ENCODE measurements at regions not wholly inside any gene's neighbourhood (a gene's known extent, or its start where the extent isn't known, plus 50 kb on each side); places are given as distances from the start of the nearest gene placed in this dataset.

GRCh38 chr6:163782436-163783003, 368.0 kb downstream of the QKI start:
- H3K4me2 ChIP-seq (ENCODE audit: low read depth, low read length), result no peak overlapping the region
- H3K9me3 ChIP-seq (replicated peaks; ENCODE audit: insufficient read depth, low read length), result no peaks in the 10 kb centered on the region
- no peak overlapping the region for H3K4me3 ChIP-seq (ENCODE audit: low read length)
- H3K4me1 ChIP-seq (ENCODE audit: low read length), result no peaks in the 10 kb centered on the region
- H3K36me3 ChIP-seq (replicated peaks; ENCODE audit: insufficient read depth, low read length), result no peaks in the 10 kb centered on the region
- no peaks in the 10 kb centered on the region for H3F3A ChIP-seq (ENCODE audit: insufficient read depth, low read length)
- no peaks in the 10 kb centered on the region for H3K79me2 ChIP-seq (ENCODE audit: low read length)
- H2AFZ ChIP-seq (ENCODE audit: low read length), result no peak overlapping the region
- DNase-seq, result no peak
- no peak overlapping the region for H3K9ac ChIP-seq (ENCODE audit: low read length)
- no peaks in the 10 kb centered on the region for H3K9me2 ChIP-seq (replicated peaks; ENCODE audit: insufficient read depth, low read length)
- no peak for TF ChIP-seq CTCF (IDR thresholded peaks at IDR 0.05; ENCODE audit: low read length)
- no peak for TF ChIP-seq EZH2 (optimal IDR thresholded peaks at IDR 0.05; ENCODE audit: low read depth, low read length)
- TF ChIP-seq EZH2phosphoT487 (IDR thresholded peaks at IDR 0.05; ENCODE audit: low read length), result no peak
- H4K20me1 ChIP-seq (ENCODE audit: insufficient read depth, low read length), result no peaks in the 10 kb centered on the region
- no peaks in the 10 kb centered on the region for H3K27me3 ChIP-seq (replicated peaks; ENCODE audit: insufficient read depth, low read length)
- no peak overlapping the region for H3K27ac ChIP-seq (ENCODE audit: low read length)

DNA sequence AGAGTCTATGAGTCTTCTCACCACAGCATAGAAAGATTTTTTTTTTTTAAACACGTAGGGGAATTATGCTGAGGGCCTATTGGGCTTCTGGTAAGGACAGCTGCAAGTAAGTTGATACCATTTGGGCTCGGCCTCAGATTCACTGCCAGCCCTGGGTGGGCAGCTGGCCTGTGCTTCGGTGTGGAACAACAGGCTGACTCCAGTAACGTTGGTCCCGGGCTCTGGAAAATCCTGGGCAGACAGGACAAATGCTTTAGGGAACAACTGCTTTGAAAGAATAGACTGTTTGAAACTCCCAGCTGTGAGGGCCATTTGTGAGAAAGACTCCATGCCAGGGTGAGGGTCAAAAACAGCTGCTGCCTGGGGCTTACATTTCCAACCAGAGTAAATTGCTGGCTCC, 366.5 kb downstream of the QKI start:
- Histone ChIP-seq H3F3A (ENCODE audit: insufficient read depth, low read length) (no peaks in the 10 kb centered on the region), H2AFZ (ENCODE audit: low read length) (no peak overlapping the region), H3K9me2 (replicated peaks; ENCODE audit: insufficient read depth, low read length) (no peaks in the 10 kb centered on the region), H4K20me1 (ENCODE audit: insufficient read depth, low read length) (no peaks in the 10 kb centered on the region), H3K9ac (ENCODE audit: low read length) (no peak overlapping the region), H3K27ac (ENCODE audit: low read length) (no peak overlapping the region), H3K79me2 (ENCODE audit: low read length) (no peaks in the 10 kb centered on the region), H3K27me3 (replicated peaks; ENCODE audit: insufficient read depth, low read length) (no peaks in the 10 kb centered on the region), H3K36me3 (replicated peaks; ENCODE audit: insufficient read depth, low read length) (no peaks in the 10 kb centered on the region), H3K4me3 (ENCODE audit: low read length) (no peak overlapping the region), H3K4me1 (ENCODE audit: low read length) (no peaks in the 10 kb centered on the region), H3K9me3 (replicated peaks; ENCODE audit: insufficient read depth, low read length) (no peaks in the 10 kb centered on the region), H3K4me2 (ENCODE audit: low read depth, low read length) (no peak overlapping the region)
- DNase-seq, result no peak
- no peak for TF ChIP-seq CTCF (IDR thresholded peaks at IDR 0.05; ENCODE audit: low read length)
- TF ChIP-seq EZH2phosphoT487 (IDR thresholded peaks at IDR 0.05; ENCODE audit: low read length), result no peak
- TF ChIP-seq EZH2 (optimal IDR thresholded peaks at IDR 0.05; ENCODE audit: low read depth, low read length), result no peak

DNA sequence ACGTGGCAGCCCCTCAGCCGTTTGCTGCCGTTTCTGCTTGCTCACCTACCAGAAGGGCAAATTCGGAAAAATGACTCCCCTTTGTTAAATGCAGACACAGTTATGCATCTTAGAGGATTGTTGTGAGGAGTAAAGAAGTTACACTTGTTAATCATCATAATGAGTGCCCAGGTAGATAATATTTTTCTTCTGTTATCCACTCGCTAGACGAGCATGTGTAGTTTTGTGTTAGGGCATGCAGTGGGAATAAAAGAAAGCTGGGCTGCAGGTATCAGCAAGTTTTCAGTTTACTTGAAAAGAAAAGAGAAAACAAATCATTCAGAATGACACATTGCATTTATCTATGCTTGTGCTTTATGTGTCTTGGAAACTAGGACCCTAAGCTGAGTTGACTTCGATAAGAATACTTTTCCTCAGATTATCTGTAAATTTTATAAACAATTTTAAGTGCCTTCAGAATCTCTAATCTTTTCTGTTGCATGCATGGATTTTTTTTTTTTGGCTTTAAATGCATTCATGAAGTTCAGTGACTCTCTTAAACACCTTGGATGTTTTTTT, 365.3 kb downstream of the QKI start:
- no peak overlapping the region for H3K27ac ChIP-seq (ENCODE audit: low read length)
- no peak for TF ChIP-seq EZH2phosphoT487 (IDR thresholded peaks at IDR 0.05; ENCODE audit: low read length)
- TF ChIP-seq CTCF (IDR thresholded peaks at IDR 0.05; ENCODE audit: low read length), result no peak
- no peak for TF ChIP-seq EZH2 (optimal IDR thresholded peaks at IDR 0.05; ENCODE audit: low read depth, low read length)
- H3K9me2 ChIP-seq (replicated peaks; ENCODE audit: insufficient read depth, low read length), result no peaks in the 10 kb centered on the region
- no peaks in the 10 kb centered on the region for H4K20me1 ChIP-seq (ENCODE audit: insufficient read depth, low read length)
- H3K4me3 ChIP-seq (ENCODE audit: low read length), result no peak overlapping the region
- no peaks in the 10 kb centered on the region for H3K79me2 ChIP-seq (ENCODE audit: low read length)
- no peaks in the 10 kb centered on the region for H3K9me3 ChIP-seq (replicated peaks; ENCODE audit: insufficient read depth, low read length)
- no peak overlapping the region for H2AFZ ChIP-seq (ENCODE audit: low read length)
- no peaks in the 10 kb centered on the region for H3F3A ChIP-seq (ENCODE audit: insufficient read depth, low read length)
- no peak overlapping the region for H3K9ac ChIP-seq (ENCODE audit: low read length)
- no peaks in the 10 kb centered on the region for H3K27me3 ChIP-seq (replicated peaks; ENCODE audit: insufficient read depth, low read length)
- H3K36me3 ChIP-seq (replicated peaks; ENCODE audit: insufficient read depth, low read length), result no peaks in the 10 kb centered on the region
- DNase-seq, result no peak
- no peak overlapping the region for H3K4me2 ChIP-seq (ENCODE audit: low read depth, low read length)
- no peaks in the 10 kb centered on the region for H3K4me1 ChIP-seq (ENCODE audit: low read length)

Measured in MM.1S (cell line).